Testis (tissue), 2 donors: ENCODE measurements at regions not wholly inside any gene's neighbourhood (a gene's known extent, or its start where the extent isn't known, plus 50 kb on each side); places are given as distances from the start of the nearest gene placed in this dataset.

Experiments used
- POLR2A ChIP-seq: fragments of 450-650 bp; IDR thresholded peaks from one replicate; pipeline ENCODE4 v1.6.1; 2017; ENCODE audit warnings: antibody characterized with exemption, mild to moderate bottlenecking, moderate library complexity
- TF ChIP-seq, protein P1 (sequence below), 3 experiments: fragments of 450-650 bp in 2 of 3; fragments of 200-600 bp in 1 of 3; sonication (generic) in 1 of 3; IDR thresholded peaks; one replicate each; pipeline ENCODE4 v1.5.1; 2016 to 2019; ENCODE audit warnings: antibody characterized with exemption in 3 of 3, mild to moderate bottlenecking in 2 of 3, moderate library complexity in 1 of 3

DNA sequence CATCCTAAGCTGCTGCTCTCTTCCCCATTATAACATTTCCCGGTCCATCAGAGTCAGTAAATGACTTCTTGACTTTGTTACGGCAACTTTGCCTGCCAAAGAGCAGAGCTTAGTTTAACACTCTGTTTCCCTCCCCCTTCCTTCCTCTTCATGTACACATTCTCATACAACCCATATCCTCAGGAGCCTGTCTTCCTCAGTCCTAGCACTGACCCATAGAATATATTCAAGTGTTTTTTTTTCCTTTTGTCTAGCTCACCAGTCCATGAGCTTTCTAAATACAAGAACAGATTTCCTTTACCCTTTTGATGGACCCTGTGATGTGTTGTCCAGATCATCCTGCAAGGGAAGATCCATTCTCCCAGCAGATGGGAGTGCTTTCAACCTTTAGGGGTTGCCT, 97.0 kb upstream of the MON1B start:
- TF ChIP-seq, protein P1, sequence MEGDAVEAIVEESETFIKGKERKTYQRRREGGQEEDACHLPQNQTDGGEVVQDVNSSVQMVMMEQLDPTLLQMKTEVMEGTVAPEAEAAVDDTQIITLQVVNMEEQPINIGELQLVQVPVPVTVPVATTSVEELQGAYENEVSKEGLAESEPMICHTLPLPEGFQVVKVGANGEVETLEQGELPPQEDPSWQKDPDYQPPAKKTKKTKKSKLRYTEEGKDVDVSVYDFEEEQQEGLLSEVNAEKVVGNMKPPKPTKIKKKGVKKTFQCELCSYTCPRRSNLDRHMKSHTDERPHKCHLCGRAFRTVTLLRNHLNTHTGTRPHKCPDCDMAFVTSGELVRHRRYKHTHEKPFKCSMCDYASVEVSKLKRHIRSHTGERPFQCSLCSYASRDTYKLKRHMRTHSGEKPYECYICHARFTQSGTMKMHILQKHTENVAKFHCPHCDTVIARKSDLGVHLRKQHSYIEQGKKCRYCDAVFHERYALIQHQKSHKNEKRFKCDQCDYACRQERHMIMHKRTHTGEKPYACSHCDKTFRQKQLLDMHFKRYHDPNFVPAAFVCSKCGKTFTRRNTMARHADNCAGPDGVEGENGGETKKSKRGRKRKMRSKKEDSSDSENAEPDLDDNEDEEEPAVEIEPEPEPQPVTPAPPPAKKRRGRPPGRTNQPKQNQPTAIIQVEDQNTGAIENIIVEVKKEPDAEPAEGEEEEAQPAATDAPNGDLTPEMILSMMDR (IDR thresholded peaks at IDR 0.05) = no peak
- no peak for TF ChIP-seq POLR2A
